ENCODE measurements at regions not wholly inside any gene's neighbourhood (a gene's known extent, or its start where the extent isn't known, plus 50 kb on each side); places are given as distances from the start of the nearest gene placed in this dataset.
"Not testable (repeated sequence)": the region's sequence is repeated elsewhere in the genome, so short reads cannot be mapped to it uniquely, and the experiment has no call there.

- DNase-seq (ENCODE audit: low read depth), result no peak
These were observed 71.2 kb upstream of the PRR5 start for GRCh38 chr22:44630826-44631225.

GRCh38 chr22:44628835-44629234 is 73.2 kb upstream of the PRR5 start:
- DNase-seq (ENCODE audit: low read depth), result no peak

- no peak for DNase-seq (ENCODE audit: low read depth)
These were observed 73.7 kb upstream of the PRR5 start for GRCh38 chr22:44628273-44628672.

GRCh38 chr22:44627521-44628139 is 74.4 kb upstream of the PRR5 start:
- no peak for DNase-seq (ENCODE audit: low read depth)

- peak; percentile 66 for DNase-seq (ENCODE audit: low read depth)
These were observed 75.9 kb upstream of the PRR5 start for GRCh38 chr22:44625981-44626687.

GRCh38 chr22:44625421-44625760 is 76.6 kb upstream of the PRR5 start:
- no peak for DNase-seq (ENCODE audit: low read depth)

- no peak for DNase-seq (ENCODE audit: low read depth)
These were observed 77.1 kb upstream of the PRR5 start for GRCh38 chr22:44624689-44625420.

GRCh38 chr22:44623771-44624510 is 78.1 kb upstream of the PRR5 start:
- DNase-seq (ENCODE audit: low read depth), result no peak

- DNase-seq (ENCODE audit: low read depth), result no peak
These were observed 79.3 kb upstream of the PRR5 start for GRCh38 chr22:44622679-44623078.

- DNase-seq (ENCODE audit: low read depth), result no peak
These were observed 79.9 kb upstream of the PRR5 start for GRCh38 chr22:44622147-44622427.

- DNase-seq (ENCODE audit: low read depth), result no peak
These were observed 80.4 kb upstream of the PRR5 start for GRCh38 chr22:44621401-44622146.

GRCh38 chr22:44620841-44621257 is 81.2 kb upstream of the PRR5 start:
- DNase-seq (ENCODE audit: low read depth), result no peak

GRCh38 chr22:44620129-44620840 is 81.7 kb upstream of the PRR5 start:
- peak; percentile 72 for DNase-seq (ENCODE audit: low read depth)

GRCh38 chr22:44619560-44620128 is 82.4 kb upstream of the PRR5 start:
- DNase-seq (ENCODE audit: low read depth), result not testable (repeated sequence)

GRCh38 chr22:44618910-44619309 is 83.1 kb upstream of the PRR5 start:
- not testable (repeated sequence) for DNase-seq (ENCODE audit: low read depth)

GRCh38 chr22:44618400-44618799 is 83.6 kb upstream of the PRR5 start:
- DNase-seq (ENCODE audit: low read depth), result no peak

GRCh38 chr22:44617828-44618227 is 84.2 kb upstream of the PRR5 start:
- no peak for DNase-seq (ENCODE audit: low read depth)

- DNase-seq (ENCODE audit: low read depth), result no peak
These were observed 84.9 kb upstream of the PRR5 start for GRCh38 chr22:44616882-44617655.

GRCh38 chr22:44616461-44616860 is 85.5 kb upstream of the PRR5 start:
- no peak for DNase-seq (ENCODE audit: low read depth)

- DNase-seq (ENCODE audit: low read depth), result no peak
These were observed 86.3 kb upstream of the PRR5 start for GRCh38 chr22:44615602-44616180.
